Stimulated activated CD8-positive, alpha-beta memory T cell treated with anti-CD3 and anti-CD28 coated beads, Interleukin-4, amount 100 ng/mL, for 48 hours (primary cell): ENCODE measurements at regions not wholly inside any gene's neighbourhood (a gene's known extent, or its start where the extent isn't known, plus 50 kb on each side); places are given as distances from the start of the nearest gene placed in this dataset.
"Not testable (repeated sequence)": the region's sequence is repeated elsewhere in the genome, so short reads cannot be mapped to it uniquely, and the experiment has no call there.

ENCODE experiments used
- DNase-seq: peaks from one replicate; pipeline ENCODE4 v3.0.0-alpha.2; 2020

DNA sequence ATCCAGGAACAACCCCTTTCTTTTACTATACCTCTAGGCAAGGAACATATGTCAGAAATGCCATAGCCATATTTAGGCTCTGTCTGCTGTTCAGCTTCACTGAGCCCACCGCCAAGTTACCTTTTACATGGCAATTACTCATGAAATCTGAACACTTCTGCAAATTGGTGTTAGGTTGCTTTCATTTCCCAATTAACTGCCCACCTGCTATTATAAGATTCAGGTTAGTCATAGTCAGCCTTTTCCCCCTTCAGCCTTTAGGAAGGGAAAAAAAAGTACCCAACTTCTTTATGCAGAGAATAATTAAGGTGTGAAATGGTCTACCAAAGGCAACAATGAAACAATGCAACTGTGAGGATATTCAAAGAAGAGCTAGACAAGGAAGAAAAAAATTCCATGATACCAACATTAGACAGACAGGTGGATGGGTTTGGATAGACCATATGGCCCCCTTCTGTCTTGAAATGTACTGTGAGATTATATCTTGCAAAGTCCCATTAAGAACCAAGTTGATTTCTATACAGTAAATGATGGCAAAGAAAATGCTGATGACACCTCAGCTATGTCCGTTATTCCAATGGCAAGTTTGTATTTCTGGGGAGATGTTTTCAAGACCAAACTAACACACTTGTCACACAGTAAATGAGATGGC, 442.1 kb upstream of the NRP1 start:
- DNase-seq: no peak

GRCh38 chr10:33774857-33775256, 440.4 kb upstream of the NRP1 start:
- DNase-seq: no peak

GRCh38 chr10:33773886-33774480, 439.5 kb upstream of the NRP1 start:
- DNase-seq: no peak

- DNase-seq: no peak
Measured at GRCh38 chr10:33773253-33773573, 438.7 kb upstream of the NRP1 start.

DNA sequence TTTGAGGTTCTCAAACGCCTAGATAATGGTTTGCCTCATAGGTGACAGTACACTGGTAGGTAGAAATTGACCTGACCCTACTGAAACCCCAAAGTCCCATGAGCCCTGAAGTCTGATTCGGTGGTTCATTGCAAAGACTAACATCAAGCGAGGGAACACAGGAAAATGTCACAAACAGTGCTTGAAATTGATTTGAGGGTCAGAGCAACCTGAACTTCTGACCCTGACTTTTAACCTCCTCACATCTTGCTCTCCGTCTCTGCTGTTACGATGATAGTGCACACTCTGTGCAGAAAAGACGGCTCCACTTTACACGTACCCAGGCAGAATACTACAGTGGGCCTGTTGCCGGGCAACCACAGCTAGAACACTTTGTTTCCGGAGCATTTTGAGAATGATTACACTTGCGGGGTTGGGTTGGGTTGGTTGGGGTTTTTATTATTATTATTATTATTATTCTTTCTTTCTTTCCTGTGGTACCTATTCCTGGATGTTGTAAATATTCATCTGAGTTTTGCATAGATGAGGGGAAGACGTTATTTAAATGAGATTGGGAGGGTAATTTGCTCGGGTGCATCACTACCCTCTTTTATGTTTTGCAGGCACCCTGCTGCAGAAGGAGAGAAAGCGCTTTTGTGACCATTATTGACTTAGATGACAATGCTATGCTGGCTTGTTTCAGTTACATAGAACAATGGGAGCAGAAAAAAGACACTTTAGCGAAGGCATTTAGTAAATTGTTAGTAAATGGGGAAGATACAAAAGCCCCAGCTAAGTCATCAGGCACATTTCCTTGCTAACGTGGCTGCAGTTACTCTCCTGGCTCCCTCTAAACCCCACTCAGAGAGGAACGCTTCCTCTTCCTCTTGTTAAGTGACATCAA, 438.1 kb upstream of the NRP1 start:
- no peak for DNase-seq

DNA sequence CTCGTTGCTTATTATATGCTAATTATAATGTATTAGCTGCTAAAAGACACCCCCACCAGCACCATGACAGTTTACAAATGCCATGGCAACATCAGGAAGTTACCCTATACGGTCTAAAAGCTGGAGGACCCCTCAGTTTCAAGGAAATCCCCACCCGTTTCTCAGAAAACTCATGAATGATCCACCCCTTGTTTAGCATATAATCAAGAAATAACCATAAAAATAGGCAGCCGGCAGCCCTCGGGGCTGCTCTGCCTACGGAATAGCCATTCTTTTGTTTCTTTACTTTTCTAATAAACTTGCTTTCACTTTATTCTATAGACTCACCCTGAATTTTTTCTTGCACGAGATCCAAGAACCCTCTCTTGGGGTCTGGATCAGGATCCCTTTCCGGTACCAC, 437.4 kb upstream of the NRP1 start:
- not testable (repeated sequence) for DNase-seq

DNA sequence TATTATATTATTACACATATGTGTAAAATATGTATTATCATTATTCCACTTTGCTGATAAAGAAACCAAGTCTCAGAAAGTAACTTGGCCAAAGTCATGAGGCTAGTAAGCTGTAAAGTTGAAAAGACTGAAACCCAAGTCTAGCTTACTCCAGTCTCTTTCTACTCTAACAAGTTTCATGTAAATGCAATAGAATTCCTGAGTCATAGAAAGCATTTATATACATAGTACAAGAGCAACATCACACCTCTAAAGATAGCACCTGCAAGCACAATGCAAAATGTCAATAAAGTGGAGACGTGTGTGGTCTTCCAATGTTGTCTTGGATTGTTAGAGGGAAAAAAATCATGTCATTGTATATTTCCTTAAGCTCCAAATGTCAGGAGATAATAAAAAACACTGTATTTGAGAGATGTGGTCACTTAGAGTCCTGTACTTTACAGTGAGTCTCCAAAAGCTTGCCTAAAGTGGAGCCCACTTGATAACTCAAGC, 430.3 kb upstream of the NRP1 start:
- DNase-seq: no peak

GRCh38 chr10:33760056-33760943, 425.8 kb upstream of the NRP1 start:
- DNase-seq: no peak

DNA sequence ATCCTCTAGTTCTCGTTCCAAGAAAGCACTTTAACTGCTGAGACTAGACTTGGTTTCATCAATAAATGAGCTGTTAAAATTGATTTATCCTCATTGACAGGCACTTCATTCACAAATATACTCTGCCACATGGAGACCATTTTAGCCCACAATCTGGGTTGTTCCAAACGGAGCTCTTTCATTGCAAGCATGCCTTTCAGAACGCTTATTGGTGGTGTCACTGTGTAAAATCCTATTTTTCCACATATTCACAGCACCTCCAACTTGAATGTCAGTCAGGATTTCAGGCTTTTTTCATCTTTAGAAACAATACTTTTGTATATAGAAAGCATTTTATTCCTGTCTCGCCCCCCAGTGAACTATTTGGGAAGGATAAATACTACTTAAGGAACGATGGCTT, 424.7 kb upstream of the NRP1 start:
- DNase-seq: no peak

DNA sequence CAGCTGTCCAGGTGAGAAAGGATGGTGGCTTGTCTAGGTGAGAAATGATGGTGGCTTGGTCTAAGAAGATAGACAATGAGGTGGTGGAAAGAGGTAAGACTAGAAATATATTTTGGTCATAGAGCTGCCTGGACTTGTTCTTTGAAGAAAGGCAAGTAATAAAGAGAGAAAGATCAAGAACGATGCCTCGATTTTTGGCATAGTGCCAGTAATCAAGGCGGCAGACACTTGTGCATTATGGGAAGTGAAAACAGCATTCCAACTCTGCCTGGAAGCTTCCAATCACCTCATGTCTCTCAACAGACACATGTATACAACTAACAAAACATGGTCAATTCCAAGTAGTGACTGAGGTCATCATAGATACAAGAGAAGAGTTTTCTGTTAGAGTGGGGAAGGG, 423.8 kb upstream of the NRP1 start:
- no peak for DNase-seq

GRCh38 chr10:33754052-33754451, 419.6 kb upstream of the NRP1 start:
- DNase-seq: no peak

DNA sequence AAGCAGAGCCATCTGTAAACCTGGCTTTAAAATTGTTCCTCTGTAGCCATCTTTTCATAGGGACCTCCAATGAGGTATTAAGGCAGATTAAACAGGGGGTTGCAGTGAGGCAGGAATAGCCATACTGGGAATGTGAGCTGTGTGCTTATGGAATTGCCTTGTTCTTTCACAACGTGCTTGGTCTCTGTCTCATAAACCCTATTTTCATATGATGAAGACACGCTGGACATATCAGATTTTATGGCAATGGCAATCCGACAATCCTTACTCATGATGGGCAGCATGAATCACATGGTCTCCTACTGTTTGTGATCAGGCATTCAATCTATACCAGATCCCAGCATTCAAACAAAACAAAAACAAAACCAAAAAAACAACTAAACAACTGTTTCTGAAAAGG, 418.9 kb upstream of the NRP1 start:
- DNase-seq: no peak

DNA sequence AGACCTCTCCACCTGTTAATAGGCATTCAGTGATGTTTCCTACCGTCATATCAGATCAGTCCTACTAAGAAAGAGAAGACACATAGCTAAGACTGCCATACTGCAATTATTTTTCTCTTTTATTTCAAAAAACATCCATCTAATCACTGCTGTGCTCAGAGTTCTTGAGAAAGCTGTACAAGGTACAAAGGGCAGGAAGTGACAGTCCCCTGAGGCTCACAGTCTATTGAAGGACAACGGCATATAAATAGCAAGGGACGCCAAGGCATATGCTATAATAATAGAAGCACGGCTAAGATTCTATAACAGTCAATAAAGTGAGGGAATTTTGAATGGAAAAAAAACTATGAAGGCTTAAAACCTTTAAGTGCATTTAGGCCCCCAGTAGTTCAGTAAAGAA, 415.3 kb upstream of the NRP1 start:
- no peak for DNase-seq

DNA sequence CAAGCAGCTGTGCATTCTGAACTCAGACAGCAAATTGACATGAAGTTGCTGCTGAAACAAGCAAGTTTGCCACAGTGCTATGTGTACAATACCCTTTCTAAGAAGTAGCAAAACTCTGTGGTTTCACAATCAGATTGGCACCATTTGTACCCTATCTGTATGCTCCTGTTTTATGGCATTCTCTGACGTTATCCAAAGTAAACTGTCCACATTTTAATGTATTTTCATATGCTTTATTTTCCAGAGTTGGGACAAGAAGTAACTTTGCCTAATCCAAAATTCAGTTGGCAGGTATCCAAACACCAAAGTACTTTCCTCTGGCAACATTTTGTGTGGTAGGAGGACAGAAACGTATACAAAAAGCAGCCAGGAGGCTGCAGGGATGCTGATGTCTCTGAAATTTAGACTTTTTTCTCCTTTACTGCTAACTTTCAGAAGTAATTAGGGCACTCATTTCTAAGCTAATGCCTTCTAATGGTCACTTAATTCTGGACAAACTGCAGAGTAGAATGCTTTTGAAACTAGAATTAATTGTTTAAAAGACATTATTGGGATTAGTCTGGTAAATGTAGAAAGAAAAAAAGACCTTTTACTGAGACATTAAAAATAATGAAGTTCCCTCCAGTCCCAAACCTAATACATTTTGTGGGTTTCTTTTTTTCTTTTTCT, 414.7 kb upstream of the NRP1 start:
- DNase-seq: no peak

DNA sequence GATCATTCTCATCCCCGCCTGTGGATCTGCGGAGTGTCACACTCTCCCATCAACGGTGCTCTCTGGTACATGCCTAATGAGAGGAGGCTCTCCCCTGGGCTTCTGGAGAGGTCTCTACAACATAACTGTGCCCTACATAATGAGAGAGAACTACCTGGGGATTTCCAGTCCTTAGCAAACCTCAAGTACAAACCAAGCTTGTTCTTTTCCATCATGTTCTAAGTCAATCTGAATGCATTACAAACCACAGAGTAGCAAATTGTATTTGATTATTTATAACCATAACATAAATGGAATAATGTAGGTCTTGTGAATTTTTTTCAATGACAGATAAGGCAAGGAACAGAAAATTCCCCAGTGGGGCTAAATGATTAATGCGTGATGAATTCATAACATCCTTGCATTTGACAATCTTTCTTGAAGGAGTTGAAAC, 412.4 kb upstream of the NRP1 start:
- DNase-seq: no peak

DNA sequence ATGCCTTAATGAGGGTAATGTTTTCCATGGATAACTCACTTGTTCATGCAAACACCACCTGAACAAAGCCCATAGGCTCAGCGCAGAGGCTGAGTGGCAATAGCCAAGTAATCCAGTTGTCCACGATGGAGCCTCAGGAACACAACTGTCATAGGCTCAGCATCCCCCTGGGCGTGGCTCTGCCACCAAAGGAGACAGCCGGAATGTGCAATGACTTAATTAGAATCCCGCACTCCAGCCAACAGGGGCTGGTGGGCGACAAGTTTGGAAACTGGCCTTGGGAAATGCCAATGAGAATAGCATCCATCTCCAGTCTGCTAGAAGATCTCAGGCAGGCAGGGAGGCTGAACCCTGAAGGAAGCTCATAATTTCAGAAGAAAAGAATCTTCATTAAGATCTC, 411.7 kb upstream of the NRP1 start:
- DNase-seq: no peak

GRCh38 chr10:33743429-33743857, 409.0 kb upstream of the NRP1 start:
- DNase-seq: no peak

GRCh38 chr10:33739031-33739430, 404.6 kb upstream of the NRP1 start:
- DNase-seq: no peak

DNA sequence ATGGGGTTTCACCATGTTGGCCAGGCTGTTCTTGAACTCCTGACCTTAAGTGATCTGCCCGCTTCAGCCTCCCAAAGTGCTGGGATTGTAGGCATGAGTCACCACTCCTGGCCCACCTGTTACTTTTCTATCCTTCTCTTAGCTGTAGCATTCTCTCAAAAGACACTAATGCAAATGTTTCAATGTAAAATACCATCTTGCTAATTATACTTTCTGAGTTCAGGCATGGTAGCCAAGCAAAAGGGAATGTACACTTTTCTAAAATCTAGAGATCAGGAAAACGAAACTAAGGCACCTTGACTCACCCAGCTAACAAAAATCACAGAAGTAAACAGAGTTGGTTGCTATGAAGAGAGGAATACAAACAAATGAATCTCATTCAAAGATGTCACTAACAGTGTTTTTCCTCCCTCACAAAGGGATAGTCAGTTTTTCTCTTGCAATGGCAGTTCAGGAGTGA, 401.0 kb upstream of the NRP1 start:
- no peak for DNase-seq

- DNase-seq: no peak
Measured at GRCh38 chr10:33734393-33735155, 400.1 kb upstream of the NRP1 start.

GRCh38 chr10:33733058-33733457, 398.6 kb upstream of the NRP1 start:
- DNase-seq: no peak
